ENCODE measurements at regions not wholly inside any gene's neighbourhood (a gene's known extent, or its start where the extent isn't known, plus 50 kb on each side); places are given as distances from the start of the nearest gene placed in this dataset.

DNA sequence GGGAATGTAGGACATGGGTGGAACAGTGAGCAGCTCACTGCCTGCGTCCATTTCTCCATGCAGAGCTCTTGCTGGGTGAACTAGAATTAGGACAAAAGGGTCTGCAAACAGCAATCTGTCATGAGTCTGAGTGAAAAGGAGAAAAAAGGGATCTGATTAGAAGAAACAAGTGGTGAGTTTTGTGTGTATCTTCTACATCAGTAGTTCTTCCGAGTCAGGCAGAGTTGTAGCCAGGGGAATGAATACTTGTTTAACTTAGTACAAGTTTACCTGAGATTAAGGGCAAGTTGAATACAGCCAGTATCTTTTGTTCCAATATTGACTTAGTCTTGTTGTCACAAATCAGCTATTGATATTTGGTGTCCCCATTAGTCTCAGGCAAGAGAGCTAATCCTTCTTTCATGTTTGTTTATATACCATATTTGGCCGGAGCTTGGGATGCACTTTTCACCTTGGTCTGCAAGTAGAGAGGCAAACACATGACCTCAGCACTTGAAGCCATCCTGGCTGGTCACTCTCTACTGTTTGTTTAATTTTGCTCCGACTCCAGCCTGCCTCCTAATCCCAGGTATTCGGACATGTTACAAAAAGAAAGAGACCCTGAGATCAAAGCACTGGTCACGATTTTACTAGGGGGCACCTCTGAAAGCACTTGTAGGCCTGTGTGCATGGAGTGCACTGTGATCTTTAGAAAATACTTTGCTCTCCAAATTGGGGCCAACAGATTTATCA, 211.0 kb upstream of the NT5C1B start:
- POLR2A ChIA-PET, result no interaction called here
- Histone ChIP-seq H3K36me3 (ENCODE audit: control insufficient read depth, insufficient read depth, low read length) (no peaks in the 10 kb centered on the region), H3K4me3 (no peak overlapping the region), H3K4me1 (replicated peaks in 1 of 2; ENCODE audit: control insufficient read depth in 2 of 2, insufficient read depth in 2 of 2, low read length in 2 of 2) (no peaks in the 10 kb centered on the region), H3K27ac (ENCODE audit: extremely low read depth, low read depth, low read length) (no peak overlapping the region), H2AFZ (ENCODE audit: low read depth, low read length) (no peak overlapping the region), H3K79me2 (ENCODE audit: control insufficient read depth, insufficient read depth, low read length) (no peaks in the 10 kb centered on the region), H4K20me1 (replicated peaks; ENCODE audit: control insufficient read depth, insufficient read depth, low read length) (no peaks in the 10 kb centered on the region), H3K9me1 (ENCODE audit: control insufficient read depth, insufficient read depth, low read length) (no peaks in the 10 kb centered on the region), H3K9ac (ENCODE audit: insufficient read depth in 1 of 2, low read depth in 2 of 2, low read length in 2 of 2) (no peak overlapping the region), H3K4me2 (ENCODE audit: insufficient read depth, low read length) (no peak overlapping the region), H3K9me3 (replicated peaks; ENCODE audit: control insufficient read depth, insufficient read depth, low read depth, low read length) (0 out of 2 replicates have a peak, but pooled peaks cover 2% of the 10 kb centered on the region), H3K27me3 (ENCODE audit: control insufficient read depth in 2 of 2, insufficient read depth in 2 of 2, low read length in 2 of 2) (no peaks in the 10 kb centered on the region)
- intact Hi-C loops (cut with micrococcal nuclease) (no loop called here), in situ Hi-C loops (cut with MboI) (no loop called here)
- BruUV-seq (replicated peaks), result no TSS peak
- TF ChIP-seq CBFA2T2 (conservative IDR thresholded peaks at IDR 0.05) (no peak), HNRNPLL (IDR thresholded peaks at IDR 0.05; ENCODE audit: low read depth, low read length, poor library complexity, severe bottlenecking) (no peak), OTX1 (CRISPR knock-in tag; IDR thresholded peaks at IDR 0.05) (no peak), ZKSCAN1 (IDR thresholded peaks at IDR 0.05; ENCODE audit: low read depth, low read length) (no peak), WHSC1 (IDR thresholded peaks at IDR 0.05; ENCODE audit: low read length) (no peak), ZNF551 (CRISPR knock-in tag; IDR thresholded peaks at IDR 0.05) (no peak), POLR3G (IDR thresholded peaks at IDR 0.05; ENCODE audit: extremely low read depth, insufficient read length, insufficient replicate concordance) (no peak), BCL6 (CRISPR knock-in tag; IDR thresholded peaks at IDR 0.05) (no peak), ZNF696 (CRISPR knock-in tag; conservative IDR thresholded peaks at IDR 0.05) (no peak), E4F1 (CRISPR knock-in tag; IDR thresholded peaks at IDR 0.05; ENCODE audit: borderline replicate concordance) (no peak), KLF16 (IDR thresholded peaks at IDR 0.05) (no peak), ZNF184 (CRISPR knock-in tag; IDR thresholded peaks at IDR 0.05) (no peak), SREBF1 (IDR thresholded peaks at IDR 0.05; ENCODE audit: borderline replicate concordance, low read depth, low read length) (no peak), SIX5 (IDR thresholded peaks at IDR 0.05; ENCODE audit: borderline replicate concordance in 1 of 2, insufficient read depth in 1 of 2, low read depth in 1 of 2, low read length in 2 of 2) (no peak), SAFB (IDR thresholded peaks at IDR 0.05; ENCODE audit: borderline replicate concordance, low read depth, low read length) (no peak), U2AF1 (optimal IDR thresholded peaks at IDR 0.05; ENCODE audit: low read depth, low read length) (no peak), EGR1 (conservative IDR thresholded peaks at IDR 0.05) (no peak), BCOR (IDR thresholded peaks at IDR 0.05) (no peak), STAG1 (CRISPR knock-in tag; IDR thresholded peaks at IDR 0.05; ENCODE audit: borderline replicate concordance) (no peak), TCFL5 (CRISPR knock-in tag; conservative IDR thresholded peaks at IDR 0.05) (no peak)
- no peak for FAIRE-seq
- no peak for ATAC-seq
- CTCF ChIA-PET (ENCODE audit: low intra/inter-chr PET ratio), result no interaction called here
- no peak for DNase-seq (ENCODE audit: extremely low read depth in 1 of 4, low spot score in 3 of 4)
- WGBS (ENCODE audit: insufficient coverage, low coverage, missing lambda C conversion rate), result 0% methylated on average over 6 of the region's 6 CpGs
